ENCODE measurements at regions not wholly inside any gene's neighbourhood (a gene's known extent, or its start where the extent isn't known, plus 50 kb on each side); places are given as distances from the start of the nearest gene placed in this dataset.
"Not testable (repeated sequence)": the region's sequence is repeated elsewhere in the genome, so short reads cannot be mapped to it uniquely, and the experiment has no call there.

DNA sequence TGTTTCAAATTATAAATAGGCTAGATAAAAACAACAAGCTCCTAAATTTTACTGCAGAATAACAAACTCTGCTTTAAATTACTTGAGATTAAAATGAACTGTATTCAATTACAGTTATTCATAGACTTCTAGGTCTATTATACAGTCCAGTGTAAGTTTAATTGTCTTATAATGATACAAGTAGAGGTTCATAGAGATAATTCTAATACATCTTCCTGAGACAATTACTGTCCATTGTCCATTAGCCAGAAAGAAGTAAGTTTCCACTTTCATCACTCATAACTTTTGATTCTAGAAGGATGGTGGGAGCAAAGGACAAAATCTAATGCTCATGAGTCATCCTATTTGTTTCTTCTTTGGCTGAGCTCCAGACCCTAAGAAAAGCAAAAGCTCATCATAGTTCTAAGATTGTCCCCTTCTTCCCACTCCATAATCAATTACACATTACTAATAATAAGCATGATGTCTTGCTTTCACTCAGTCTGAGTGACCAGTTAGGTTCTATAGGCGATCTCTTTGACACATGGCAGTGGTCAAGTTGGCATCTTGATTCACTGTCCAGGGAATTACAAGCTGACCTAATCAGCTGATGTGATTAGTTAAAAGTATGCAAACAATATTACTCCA, 502.5 kb upstream of the IZUMO3 start:
- TF ChIP-seq, protein P1, sequence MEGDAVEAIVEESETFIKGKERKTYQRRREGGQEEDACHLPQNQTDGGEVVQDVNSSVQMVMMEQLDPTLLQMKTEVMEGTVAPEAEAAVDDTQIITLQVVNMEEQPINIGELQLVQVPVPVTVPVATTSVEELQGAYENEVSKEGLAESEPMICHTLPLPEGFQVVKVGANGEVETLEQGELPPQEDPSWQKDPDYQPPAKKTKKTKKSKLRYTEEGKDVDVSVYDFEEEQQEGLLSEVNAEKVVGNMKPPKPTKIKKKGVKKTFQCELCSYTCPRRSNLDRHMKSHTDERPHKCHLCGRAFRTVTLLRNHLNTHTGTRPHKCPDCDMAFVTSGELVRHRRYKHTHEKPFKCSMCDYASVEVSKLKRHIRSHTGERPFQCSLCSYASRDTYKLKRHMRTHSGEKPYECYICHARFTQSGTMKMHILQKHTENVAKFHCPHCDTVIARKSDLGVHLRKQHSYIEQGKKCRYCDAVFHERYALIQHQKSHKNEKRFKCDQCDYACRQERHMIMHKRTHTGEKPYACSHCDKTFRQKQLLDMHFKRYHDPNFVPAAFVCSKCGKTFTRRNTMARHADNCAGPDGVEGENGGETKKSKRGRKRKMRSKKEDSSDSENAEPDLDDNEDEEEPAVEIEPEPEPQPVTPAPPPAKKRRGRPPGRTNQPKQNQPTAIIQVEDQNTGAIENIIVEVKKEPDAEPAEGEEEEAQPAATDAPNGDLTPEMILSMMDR (conservative IDR thresholded peaks at IDR 0.05; ENCODE audit: low read depth, low read length): no peak
- DNase-seq (ENCODE audit: low read depth): no peak
- no peak overlapping the region for H3K4me3 ChIP-seq (ENCODE audit: low read length)

DNA sequence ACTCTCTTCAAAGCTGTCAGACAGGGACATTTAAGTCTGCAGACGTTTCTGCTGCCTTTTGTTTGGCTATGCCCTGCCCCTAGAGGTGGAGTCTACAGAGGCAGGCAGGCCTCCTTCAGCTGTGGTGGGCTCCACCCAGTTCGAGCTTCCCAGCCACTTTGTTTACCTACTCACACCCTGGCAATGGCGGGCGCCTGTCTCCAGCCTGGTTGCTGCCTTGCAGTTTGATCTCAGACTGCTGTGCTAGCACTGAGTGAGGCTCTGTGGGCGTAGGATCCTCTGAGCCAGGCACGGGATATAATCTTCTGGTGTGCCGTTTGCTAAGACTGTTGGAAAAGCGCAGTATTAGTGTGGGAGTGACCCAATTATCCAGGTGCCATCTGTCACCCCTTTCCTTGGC, 499.8 kb upstream of the IZUMO3 start:
- not testable (repeated sequence) for DNase-seq (ENCODE audit: low read depth); H3K4me3 ChIP-seq (ENCODE audit: low read length)

DNA sequence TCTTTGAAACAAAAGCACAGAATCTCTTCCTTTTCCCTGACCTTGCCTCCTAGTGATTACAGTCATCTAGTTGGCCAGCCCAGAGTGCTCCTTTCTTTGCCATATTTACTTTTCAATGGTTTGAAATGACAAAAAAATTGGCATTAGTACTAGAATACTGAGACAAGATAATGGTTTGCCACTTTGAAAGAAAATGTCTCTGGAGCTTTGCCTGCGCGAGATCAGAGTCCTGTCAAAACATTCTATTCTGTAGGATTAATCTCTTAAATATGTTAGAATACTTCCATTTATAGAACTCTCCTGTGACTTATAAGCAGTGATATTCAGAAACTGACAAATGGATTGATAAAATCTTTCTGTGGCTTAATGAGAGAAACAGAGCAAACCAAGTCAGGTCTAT, 484.0 kb upstream of the IZUMO3 start:
- no peak overlapping the region for H3K4me3 ChIP-seq (ENCODE audit: low read length)
- TF ChIP-seq, protein P1 (conservative IDR thresholded peaks at IDR 0.05; ENCODE audit: low read depth, low read length): no peak
- no peak for DNase-seq (ENCODE audit: low read depth)

DNA sequence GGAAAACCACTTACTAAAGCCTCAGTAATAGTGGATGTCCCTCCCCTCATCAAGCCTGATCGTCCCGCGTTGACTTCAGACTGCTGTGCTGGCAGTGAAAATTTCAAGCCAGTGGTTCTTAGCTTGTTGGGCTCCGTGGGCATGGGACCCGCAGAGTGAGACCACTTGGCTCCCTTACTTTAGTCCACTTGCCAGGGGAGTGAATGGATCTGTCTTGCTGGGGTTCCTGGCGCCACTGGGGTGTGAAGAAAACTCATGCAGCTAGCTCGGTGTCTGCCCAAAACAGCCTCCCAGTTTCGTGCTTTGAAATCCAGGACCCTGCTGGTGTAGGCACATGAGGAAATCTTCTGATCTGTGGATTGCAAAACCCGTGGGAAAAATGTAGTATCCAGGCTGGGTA, 480.0 kb upstream of the IZUMO3 start:
- TF ChIP-seq, protein P1 (conservative IDR thresholded peaks at IDR 0.05; ENCODE audit: low read depth, low read length): no peak
- no peak overlapping the region for H3K4me3 ChIP-seq (ENCODE audit: low read length)
- no peak for DNase-seq (ENCODE audit: low read depth)

DNA sequence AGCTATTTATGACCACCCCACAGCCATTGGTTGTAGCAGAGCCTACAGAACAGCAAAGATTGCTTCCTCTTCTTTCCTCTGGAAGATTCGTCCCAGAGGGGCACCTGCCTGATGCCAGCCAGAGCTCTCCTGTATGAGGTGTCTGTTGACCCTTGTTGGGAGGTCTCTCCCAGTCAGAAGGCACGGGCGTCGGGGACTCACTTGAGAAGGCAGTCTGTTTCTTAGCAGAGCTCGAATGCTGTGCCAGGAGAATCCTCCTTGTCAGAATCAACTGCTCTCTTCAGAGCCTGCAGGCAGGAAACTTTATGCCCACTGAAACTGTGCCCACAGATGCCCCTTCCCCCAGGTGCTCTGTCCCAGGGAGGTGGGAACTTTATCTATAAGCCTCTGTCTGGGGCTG, 479.5 kb upstream of the IZUMO3 start:
- TF ChIP-seq, protein P1 (conservative IDR thresholded peaks at IDR 0.05; ENCODE audit: low read depth, low read length): no peak
- no peak for DNase-seq (ENCODE audit: low read depth)
- no peak overlapping the region for H3K4me3 ChIP-seq (ENCODE audit: low read length)

DNA sequence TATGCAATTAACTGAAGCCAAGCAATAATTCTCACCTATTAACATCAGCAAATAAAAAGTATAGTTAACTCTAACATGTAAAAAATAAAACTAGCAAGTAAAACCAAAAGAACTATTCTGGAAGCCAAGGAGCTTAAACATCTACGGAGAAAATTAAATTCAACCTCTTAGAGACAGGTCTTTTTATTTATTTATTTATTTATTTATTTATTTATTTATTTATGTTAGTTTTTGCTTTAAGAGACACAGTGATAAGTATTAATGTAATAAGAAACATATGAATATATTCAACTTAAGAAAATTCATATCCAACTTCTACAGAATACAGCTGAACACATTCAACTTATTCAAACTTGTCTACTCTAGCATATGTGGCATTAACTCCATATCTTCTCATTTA, 472.1 kb upstream of the IZUMO3 start:
- TF ChIP-seq, protein P1 (conservative IDR thresholded peaks at IDR 0.05; ENCODE audit: low read depth, low read length): no peak
- DNase-seq (ENCODE audit: low read depth): no peak
- H3K4me3 ChIP-seq (ENCODE audit: low read length): no peak overlapping the region

DNA sequence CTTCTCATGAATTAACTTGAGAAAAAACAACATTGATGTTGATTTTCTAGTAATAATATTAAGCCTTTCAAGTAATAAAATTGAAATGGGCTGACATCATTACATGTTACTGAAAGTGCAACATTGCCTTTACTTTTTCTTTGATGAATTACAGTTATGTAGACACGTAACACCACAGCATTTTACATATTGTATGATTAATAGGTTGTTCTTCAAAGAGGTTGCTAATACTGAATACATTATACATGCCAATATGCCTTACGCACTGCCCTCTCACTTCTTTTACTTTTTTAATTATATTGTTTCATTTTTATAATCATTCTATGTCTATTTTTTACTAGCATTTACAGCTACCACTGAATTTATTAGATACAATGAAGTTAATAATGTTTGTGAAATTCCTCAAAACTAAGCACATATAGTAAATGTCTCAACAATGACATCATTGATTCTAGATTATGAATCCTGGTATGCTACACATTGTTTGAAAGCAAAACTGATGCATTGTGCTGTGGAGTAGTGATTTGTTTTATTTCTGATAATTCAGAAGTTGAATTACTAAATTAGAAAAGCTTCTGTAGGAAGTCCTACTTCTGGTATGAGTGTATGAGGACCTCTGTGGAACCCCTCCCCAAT, 464.4 kb upstream of the IZUMO3 start:
- no peak for DNase-seq (ENCODE audit: low read depth)
- H3K4me3 ChIP-seq (ENCODE audit: low read length): no peak overlapping the region
- TF ChIP-seq, protein P1 (conservative IDR thresholded peaks at IDR 0.05; ENCODE audit: low read depth, low read length): no peak

All from retinal pigment epithelial cell (primary cell).